RWPE1 (cell line): ENCODE measurements at regions not wholly inside any gene's neighbourhood (a gene's known extent, or its start where the extent isn't known, plus 50 kb on each side); places are given as distances from the start of the nearest gene placed in this dataset.

Source experiments
- CTCF ChIA-PET: fragments of 350-600 bp; sonication (Branson Sonifier 250); formaldehyde crosslinking; extraction: SDS; loops from one replicate; lab custom pipeline; 2021; lab: Yijun Ruan, JAX
- POLR2A ChIA-PET: fragments of 400-600 bp; formaldehyde crosslinking; extraction: SDS; loops from one replicate; lab custom pipeline; 2020; ENCODE audit warnings: antibody characterized with exemption; ENCODE audit not compliant: low non-redundant PET; lab: Yijun Ruan, JAX
- DNase-seq: peaks from one replicate; pipeline ENCODE4 v3.0.0; 2012; ENCODE audit warnings: low spot score
- H3K27ac ChIP-seq: fragments of 450-650 bp; 2 replicates; pipeline ENCODE4 v1.5.1; 2017
- CTCF ChIP-seq: fragments of 450-650 bp; conservative IDR thresholded peaks from 2 replicates; pipeline ENCODE4 v1.5.1; 2017; ENCODE audit warnings: low read depth, mild to moderate bottlenecking

- no peak overlapping the region for H3K27ac ChIP-seq
- DNase-seq = no peak
- no peak for TF ChIP-seq CTCF
- ChIA-PET POLR2A (no interaction called here), CTCF (no interaction called here)
These were observed 135.7 kb downstream of the EVA1A start for GRCh38 chr2:75424936-75425619.

DNA sequence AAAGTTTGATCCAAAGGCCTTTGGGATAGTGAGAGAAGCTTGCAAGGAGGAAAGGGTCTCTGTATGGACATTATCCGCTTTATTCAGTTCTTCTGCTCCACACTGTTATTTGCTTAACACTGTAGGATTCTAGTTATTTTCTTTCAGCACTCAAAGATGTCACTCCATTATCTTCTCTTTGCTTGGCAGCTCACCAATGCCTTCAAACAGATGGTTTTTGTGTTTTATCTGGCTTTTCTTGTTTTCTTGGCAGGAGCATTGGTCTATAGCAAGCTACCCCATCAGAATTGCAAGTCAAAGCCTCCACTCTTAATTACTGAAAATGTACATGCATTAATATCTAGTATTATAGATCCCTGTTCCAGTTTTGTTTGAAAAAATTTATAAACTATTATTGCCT lies 138.8 kb downstream of the EVA1A start:
- TF ChIP-seq CTCF = no peak
- DNase-seq = no peak
- CTCF ChIA-PET = interaction anchor here (0.6 kb wide), 1 partner anchor 535 kb away, joined by 3 read pairs; no protein-coding TSS in a partner anchor
- no peak overlapping the region for H3K27ac ChIP-seq
- POLR2A ChIA-PET = no interaction called here

DNA sequence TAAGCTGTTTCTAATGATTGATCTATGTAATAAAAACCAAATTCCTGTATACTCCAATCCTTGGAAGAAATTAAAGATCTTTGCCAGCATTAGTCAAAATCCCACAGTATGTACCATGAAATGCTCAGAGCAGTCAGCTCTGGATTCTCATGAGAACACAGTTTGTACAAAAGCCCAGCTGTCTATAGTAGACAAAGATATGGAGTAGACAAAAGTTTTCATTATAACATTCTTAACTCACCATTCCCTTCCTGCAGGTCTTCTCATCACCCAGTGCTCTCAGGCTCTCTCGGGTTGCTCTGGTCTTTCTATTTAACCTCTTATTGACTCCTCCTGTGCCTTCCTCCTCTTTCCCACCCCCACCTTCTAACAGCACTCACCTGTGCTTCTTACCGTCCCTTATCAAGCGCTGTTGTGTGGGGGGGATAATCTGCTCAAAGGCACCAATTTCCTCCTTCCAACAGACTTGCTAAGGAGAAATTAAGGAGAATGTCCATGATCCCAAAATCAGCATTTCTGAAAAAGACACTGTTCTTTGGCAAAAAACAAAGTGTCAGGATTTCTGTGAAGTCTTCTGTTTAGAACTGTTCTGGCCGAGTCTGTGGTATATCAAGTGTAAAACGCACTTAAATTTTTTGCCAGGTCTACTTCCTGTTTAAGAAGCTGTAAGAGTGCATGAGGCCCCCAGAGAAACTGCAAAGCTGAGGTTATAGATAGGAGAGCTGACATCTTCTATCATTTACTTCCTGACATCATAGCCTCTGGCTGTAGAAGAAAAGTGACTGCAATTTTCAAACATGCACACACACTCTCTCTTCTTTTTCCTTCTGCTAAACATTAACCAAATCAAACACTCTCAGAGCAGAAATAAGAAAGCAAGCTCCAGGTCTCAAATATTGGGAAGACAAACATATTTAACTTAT lies 144.1 kb downstream of the EVA1A start:
- H3K27ac ChIP-seq = no peak overlapping the region
- CTCF ChIA-PET = no interaction called here
- no peak for TF ChIP-seq CTCF
- POLR2A ChIA-PET = no interaction called here
- no peak for DNase-seq

DNA sequence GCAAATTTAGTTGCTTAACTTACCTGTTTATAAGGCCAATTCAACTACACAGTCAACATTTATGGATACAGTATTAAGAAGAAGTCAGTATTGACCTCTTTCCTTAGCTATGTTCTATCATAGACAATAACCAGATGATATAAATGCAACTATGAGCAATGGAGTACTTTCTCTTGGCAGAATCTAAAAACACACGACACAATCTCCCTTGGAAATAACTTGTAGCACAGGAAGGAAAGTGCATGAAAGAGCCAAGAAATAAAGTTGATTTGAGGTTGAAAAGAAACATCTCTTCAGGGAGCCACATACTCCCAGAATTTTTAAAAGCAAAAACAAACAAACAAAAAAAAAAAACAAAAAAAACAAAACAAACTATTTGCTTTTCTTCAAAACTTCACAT lies 145.0 kb downstream of the EVA1A start:
- POLR2A ChIA-PET = no interaction called here

DNA sequence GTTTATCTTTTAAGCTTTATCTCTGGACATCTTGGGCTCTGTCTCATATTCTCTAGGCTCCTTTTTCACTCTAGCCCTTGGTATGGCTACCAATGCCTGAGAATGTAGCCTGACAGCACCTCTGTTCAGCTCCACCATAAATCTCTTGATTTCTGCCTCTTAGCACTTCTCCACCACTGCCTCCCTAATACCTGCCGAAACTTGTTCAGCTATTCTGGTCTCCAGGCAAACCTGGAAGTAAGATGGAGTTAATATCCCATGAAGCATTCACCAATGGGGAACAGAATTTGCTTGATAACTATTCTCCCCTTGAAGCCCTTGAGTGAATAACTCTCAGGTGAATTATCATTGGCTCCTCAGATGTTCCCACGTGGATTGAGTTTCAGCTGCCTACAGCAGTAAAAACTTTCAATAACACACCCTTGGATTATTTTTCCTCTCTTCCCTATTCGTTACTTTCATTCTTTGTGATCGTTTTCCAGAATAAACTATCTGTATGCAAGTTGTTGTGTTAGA lies 145.6 kb downstream of the EVA1A start:
- POLR2A ChIA-PET = no interaction called here
- DNase-seq = no peak
- CTCF ChIA-PET = interaction anchor here (0.6 to 0.7 kb wide), 2 partner anchors 26 to 366 kb away, joined by 3 to 4 read pairs; no protein-coding TSS in a partner anchor
- TF ChIP-seq CTCF = no peak
- no peak overlapping the region for H3K27ac ChIP-seq

More for the DNA sequence above, 145.0 kb downstream of the EVA1A start:
- CTCF ChIA-PET = interaction anchor here (0.6 to 0.7 kb wide), 2 partner anchors 25 to 366 kb away, joined by 3 to 4 read pairs; no protein-coding TSS in a partner anchor
- TF ChIP-seq CTCF = no peak
- DNase-seq = no peak
- H3K27ac ChIP-seq = no peak overlapping the region

DNA sequence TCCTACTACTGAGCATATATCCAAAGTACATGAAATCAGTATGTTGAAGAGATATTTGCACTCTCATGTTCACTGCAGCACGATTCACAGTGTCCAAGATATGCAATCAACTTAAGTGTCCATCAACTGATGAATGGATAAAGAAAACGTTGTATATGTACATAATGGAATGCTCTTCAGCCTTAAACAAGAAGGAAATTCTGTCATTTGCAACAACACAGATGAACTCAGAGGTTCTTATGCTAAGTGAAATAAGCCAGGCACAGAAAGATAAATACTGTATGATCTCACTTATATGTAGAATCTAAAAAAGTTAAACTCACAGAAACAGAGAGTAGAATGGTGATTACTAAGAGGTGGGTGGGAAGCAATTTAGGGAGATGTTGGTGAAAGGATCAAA lies 149.2 kb downstream of the EVA1A start:
- POLR2A ChIA-PET = no interaction called here
- DNase-seq = no peak
- CTCF ChIA-PET = no interaction called here
- no peak overlapping the region for H3K27ac ChIP-seq
- no peak for TF ChIP-seq CTCF
